Right renal pelvis (tissue), 4 donors: ENCODE measurements at regions not wholly inside any gene's neighbourhood (a gene's known extent, or its start where the extent isn't known, plus 50 kb on each side); places are given as distances from the start of the nearest gene placed in this dataset.
A peak's percentile ranks its signal among the peaks of the same experiment; 100 is the strongest.

Experiments used
- DNase-seq, 4 donors: peaks; one replicate each; pipeline ENCODE4 v3.0.0-alpha.2; 2013; ENCODE audit warnings: low read depth in 4 of 4, low spot score in 3 of 4, missing footprints in 1 of 4

- no peak for DNase-seq
Observed at GRCh38 chr1:229882621-229883020, 184.4 kb upstream of the GALNT2 start.

- no peak for DNase-seq
Observed at GRCh38 chr1:229883504-229884200, 183.4 kb upstream of the GALNT2 start.

GRCh38 chr1:229884765-229885164 is 182.3 kb upstream of the GALNT2 start:
- no peak for DNase-seq

- DNase-seq, result no peak
Observed at GRCh38 chr1:229885568-229886495, 181.2 kb upstream of the GALNT2 start.

- no peak for DNase-seq
Observed at GRCh38 chr1:229886636-229887035, 180.4 kb upstream of the GALNT2 start.

- no peak for DNase-seq
Observed at GRCh38 chr1:229887043-229887822, 179.8 kb upstream of the GALNT2 start.

- no peak for DNase-seq
Observed at GRCh38 chr1:229888157-229888556, 178.9 kb upstream of the GALNT2 start.

GRCh38 chr1:229888561-229889001 is 178.5 kb upstream of the GALNT2 start:
- DNase-seq, result no peak

GRCh38 chr1:229889031-229889517 is 178.0 kb upstream of the GALNT2 start:
- DNase-seq, result no peak

GRCh38 chr1:229891227-229891626 is 175.8 kb upstream of the GALNT2 start:
- DNase-seq, result no peak

GRCh38 chr1:229892515-229893117 is 174.4 kb upstream of the GALNT2 start:
- no peak for DNase-seq

GRCh38 chr1:229893762-229894444 is 173.1 kb upstream of the GALNT2 start:
- DNase-seq, result peak in 1 of 4 donors; percentile 7

GRCh38 chr1:229894532-229894931 is 172.5 kb upstream of the GALNT2 start:
- DNase-seq, result no peak

GRCh38 chr1:229895605-229896004 is 171.4 kb upstream of the GALNT2 start:
- DNase-seq, result no peak

GRCh38 chr1:229896306-229896705 is 170.7 kb upstream of the GALNT2 start:
- no peak for DNase-seq

GRCh38 chr1:229896861-229897260 is 170.2 kb upstream of the GALNT2 start:
- no peak for DNase-seq

- DNase-seq, result no peak
Observed at GRCh38 chr1:229897501-229897900, 169.5 kb upstream of the GALNT2 start.

- DNase-seq, result no peak
Observed at GRCh38 chr1:229900220-229900619, 166.8 kb upstream of the GALNT2 start.

- no peak for DNase-seq
Observed at GRCh38 chr1:229905031-229905545, 161.9 kb upstream of the GALNT2 start.

GRCh38 chr1:229905652-229906051 is 161.4 kb upstream of the GALNT2 start:
- DNase-seq, result no peak
